Skeletal muscle tissue (tissue), 3 donors: ENCODE measurements at regions not wholly inside any gene's neighbourhood (a gene's known extent, or its start where the extent isn't known, plus 50 kb on each side); places are given as distances from the start of the nearest gene placed in this dataset.

Experiments used
- H3K27ac ChIP-seq: one replicate; pipeline ENCODE4 v1.7.0; 2013; ENCODE audit warnings: mild to moderate bottlenecking, low read depth, low read length, inconsistent platforms
- H3K27me3 ChIP-seq, 3 donors: one replicate each; pipeline ENCODE4 v1.7.0; 2013; ENCODE audit warnings: low read length in 3 of 3; ENCODE audit not compliant: control insufficient read depth in 3 of 3, insufficient read depth in 3 of 3
- H3K36me3 ChIP-seq, 3 donors: one replicate each; pipeline ENCODE4 v1.7.0; 2013; ENCODE audit warnings: low read length in 3 of 3; ENCODE audit not compliant: control insufficient read depth in 3 of 3, insufficient read depth in 3 of 3
- H3K4me1 ChIP-seq, 3 donors: one replicate each; pipeline ENCODE4 v1.7.0; 2013; ENCODE audit warnings: low read length in 3 of 3, mild to moderate bottlenecking in 3 of 3; ENCODE audit not compliant: control insufficient read depth in 3 of 3, insufficient read depth in 3 of 3
- H3K4me3 ChIP-seq, 3 donors: one replicate each; pipeline ENCODE4 v1.7.0; 2013; ENCODE audit warnings: low read length in 3 of 3
- H3K9ac ChIP-seq, 3 donors: one replicate each; pipeline ENCODE4 v1.7.0; 2013; ENCODE audit warnings: low read length in 3 of 3, mild to moderate bottlenecking in 3 of 3, moderate library complexity in 2 of 3, low read depth in 1 of 3
- H3K9me3 ChIP-seq, 3 donors: one replicate each; pipeline ENCODE4 v1.7.0; 2013; ENCODE audit warnings: low read length in 3 of 3; ENCODE audit not compliant: control insufficient read depth in 3 of 3
- donor health status: Osteomylitis.

GRCh38 chr9:1332156-1332555 lies 282.0 kb downstream of the DMRT2 start:
- Histone ChIP-seq H3K36me3 (no peaks in the 10 kb centered on the region), H3K9me3 (no peaks in the 10 kb centered on the region), H3K27me3 (no peaks in the 10 kb centered on the region), H3K9ac (no peak overlapping the region), H3K27ac (no peak overlapping the region), H3K4me1 (no peaks in the 10 kb centered on the region), H3K4me3 (no peak overlapping the region)

GRCh38 chr9:1335174-1335573 lies 285.0 kb downstream of the DMRT2 start:
- H3K9ac ChIP-seq = no peak overlapping the region
- no peak overlapping the region for H3K4me3 ChIP-seq
- H3K4me1 ChIP-seq = no peaks in the 10 kb centered on the region
- H3K9me3 ChIP-seq = no peaks in the 10 kb centered on the region
- H3K27me3 ChIP-seq = no peaks in the 10 kb centered on the region
- H3K27ac ChIP-seq = no peak overlapping the region
- H3K36me3 ChIP-seq = no peaks in the 10 kb centered on the region

GRCh38 chr9:1337169-1337568 lies 287.0 kb downstream of the DMRT2 start:
- Histone ChIP-seq H3K4me3 (no peak overlapping the region), H3K27me3 (no peaks in the 10 kb centered on the region), H3K9ac (no peak overlapping the region), H3K36me3 (no peaks in the 10 kb centered on the region), H3K9me3 (no peaks in the 10 kb centered on the region), H3K4me1 (no peaks in the 10 kb centered on the region), H3K27ac (no peak overlapping the region)

- no peak overlapping the region for H3K27ac ChIP-seq
- no peaks in the 10 kb centered on the region for H3K36me3 ChIP-seq
- H3K9me3 ChIP-seq = no peaks in the 10 kb centered on the region
- H3K4me3 ChIP-seq = no peak overlapping the region
- H3K9ac ChIP-seq = no peak overlapping the region
- H3K27me3 ChIP-seq = no peaks in the 10 kb centered on the region
- H3K4me1 ChIP-seq = no peaks in the 10 kb centered on the region
Measured at GRCh38 chr9:1340390-1340789, 290.2 kb downstream of the DMRT2 start.

- Histone ChIP-seq H3K27me3 (no peaks in the 10 kb centered on the region), H3K9me3 (no peaks in the 10 kb centered on the region), H3K4me3 (no peak overlapping the region), H3K36me3 (no peaks in the 10 kb centered on the region), H3K4me1 (no peaks in the 10 kb centered on the region), H3K27ac (no peak overlapping the region), H3K9ac (no peak overlapping the region)
Measured at GRCh38 chr9:1353291-1353690, 303.1 kb downstream of the DMRT2 start.

GRCh38 chr9:1354086-1354485 lies 303.9 kb downstream of the DMRT2 start:
- no peaks in the 10 kb centered on the region for H3K36me3 ChIP-seq
- no peak overlapping the region for H3K9ac ChIP-seq
- no peaks in the 10 kb centered on the region for H3K27me3 ChIP-seq
- H3K27ac ChIP-seq = no peak overlapping the region
- H3K9me3 ChIP-seq = no peaks in the 10 kb centered on the region
- H3K4me1 ChIP-seq = no peaks in the 10 kb centered on the region
- no peak overlapping the region for H3K4me3 ChIP-seq

- Histone ChIP-seq H3K9me3 (no peaks in the 10 kb centered on the region), H3K27me3 (no peaks in the 10 kb centered on the region), H3K36me3 (no peaks in the 10 kb centered on the region), H3K9ac (no peak overlapping the region), H3K4me1 (no peaks in the 10 kb centered on the region), H3K27ac (no peak overlapping the region), H3K4me3 (no peak overlapping the region)
Measured at GRCh38 chr9:1354606-1355005, 304.4 kb downstream of the DMRT2 start.

GRCh38 chr9:1355656-1356055 lies 305.5 kb downstream of the DMRT2 start:
- Histone ChIP-seq H3K27me3 (no peaks in the 10 kb centered on the region), H3K9me3 (no peaks in the 10 kb centered on the region), H3K9ac (no peak overlapping the region), H3K27ac (no peak overlapping the region), H3K36me3 (no peaks in the 10 kb centered on the region), H3K4me1 (no peaks in the 10 kb centered on the region), H3K4me3 (no peak overlapping the region)

GRCh38 chr9:1362845-1363244 lies 312.7 kb downstream of the DMRT2 start:
- H3K36me3 ChIP-seq = no peaks in the 10 kb centered on the region
- H3K27me3 ChIP-seq = no peaks in the 10 kb centered on the region
- H3K27ac ChIP-seq = no peak overlapping the region
- no peak overlapping the region for H3K4me3 ChIP-seq
- no peaks in the 10 kb centered on the region for H3K9me3 ChIP-seq
- no peaks in the 10 kb centered on the region for H3K4me1 ChIP-seq
- H3K9ac ChIP-seq = no peak overlapping the region

GRCh38 chr9:1366276-1366675 lies 316.1 kb downstream of the DMRT2 start:
- no peak overlapping the region for H3K27ac ChIP-seq
- H3K9me3 ChIP-seq = no peaks in the 10 kb centered on the region
- H3K9ac ChIP-seq = no peak overlapping the region
- no peaks in the 10 kb centered on the region for H3K4me1 ChIP-seq
- H3K36me3 ChIP-seq = no peaks in the 10 kb centered on the region
- no peaks in the 10 kb centered on the region for H3K27me3 ChIP-seq
- H3K4me3 ChIP-seq = no peak overlapping the region

GRCh38 chr9:1369297-1369696 lies 319.1 kb downstream of the DMRT2 start:
- no peak overlapping the region for H3K4me3 ChIP-seq

More at GRCh38 chr9:1369297-1369696, 319.1 kb downstream of the DMRT2 start:
- no peak overlapping the region for H3K27ac ChIP-seq
- no peaks in the 10 kb centered on the region for H3K27me3 ChIP-seq
- no peaks in the 10 kb centered on the region for H3K9me3 ChIP-seq
- H3K9ac ChIP-seq = no peak overlapping the region
- no peaks in the 10 kb centered on the region for H3K36me3 ChIP-seq
- no peaks in the 10 kb centered on the region for H3K4me1 ChIP-seq
